Liver (tissue), 8 donors: ENCODE measurements at regions not wholly inside any gene's neighbourhood (a gene's known extent, or its start where the extent isn't known, plus 50 kb on each side); places are given as distances from the start of the nearest gene placed in this dataset.

Experiments
- DNase-seq: peaks from one replicate; pipeline ENCODE4 v3.0.0-alpha.2; 2017; ENCODE audit warnings: low spot score
- H3K27ac ChIP-seq, 2 donors: one replicate each; pipeline ENCODE4 v1.7.0; 2013; ENCODE audit warnings: inconsistent platforms in 2 of 2, low read length in 2 of 2, control low read depth in 1 of 2, low read depth in 1 of 2, mild to moderate bottlenecking in 1 of 2
- H3K27me3 ChIP-seq, 4 donors: one replicate each; pipeline versions ENCODE4 v1.6.1 to v1.7.0; 2013; ENCODE audit warnings: low read length in 3 of 4, inconsistent platforms in 1 of 4, mild to moderate bottlenecking in 1 of 4, moderate library complexity in 1 of 4; ENCODE audit not compliant: control insufficient read depth in 4 of 4, insufficient read depth in 4 of 4
- H3K36me3 ChIP-seq, 4 donors: one replicate each; pipeline versions ENCODE4 v1.6.1 to v1.7.0; 2013; ENCODE audit warnings: low read length in 3 of 4, mild to moderate bottlenecking in 3 of 4, low read depth in 1 of 4, moderate library complexity in 1 of 4; ENCODE audit not compliant: control insufficient read depth in 4 of 4, insufficient read depth in 3 of 4
- H3K4me1 ChIP-seq, 4 donors: one replicate each; pipeline versions ENCODE4 v1.6.1 to v1.7.0; 2013; ENCODE audit warnings: low read length in 3 of 4, mild to moderate bottlenecking in 3 of 4, moderate library complexity in 1 of 4; ENCODE audit not compliant: control insufficient read depth in 4 of 4, insufficient read depth in 4 of 4
- H3K4me3 ChIP-seq, 3 donors: one replicate each; pipeline versions ENCODE4 v1.6.1 to v1.7.0; 2013; ENCODE audit warnings: low read length in 3 of 3, control low read depth in 1 of 3, low read depth in 1 of 3, mild to moderate bottlenecking in 1 of 3
- H3K9ac ChIP-seq, 2 donors: one replicate each; pipeline ENCODE4 v1.7.0; 2013; ENCODE audit warnings: low read length in 2 of 2, mild to moderate bottlenecking in 2 of 2, moderate library complexity in 2 of 2, control low read depth in 1 of 2, low read depth in 1 of 2
- H3K9me3 ChIP-seq, 4 donors: one replicate each; pipeline versions ENCODE4 v1.6.1 to v1.7.0; 2013; ENCODE audit warnings: low read length in 3 of 4; ENCODE audit not compliant: control insufficient read depth in 4 of 4
- ATF3 ChIP-seq: IDR thresholded peaks from 2 replicates; pipeline ENCODE4 v1.6.1; 2016; ENCODE audit warnings: antibody characterized with exemption
- CTCF ChIP-seq: fragments of 150-350 bp; IDR thresholded peaks from 2 replicates; pipeline ENCODE4 v1.5.1; 2017; ENCODE audit warnings: improper control_type of control experiment, low read depth, low read length; ENCODE audit not compliant: missing input control
- FOXA1 ChIP-seq: IDR thresholded peaks from 2 replicates; pipeline ENCODE4 v1.6.1; 2016; ENCODE audit warnings: antibody characterized with exemption
- FOXA2 ChIP-seq: IDR thresholded peaks from 2 replicates; pipeline ENCODE4 v1.6.1; 2016; ENCODE audit warnings: antibody characterized with exemption
- GABPA ChIP-seq, 2 donors: IDR thresholded peaks in 1 of 2; conservative IDR thresholded peaks in 1 of 2; 2 replicates each; pipeline ENCODE4 v1.6.1; 2016; ENCODE audit warnings: antibody characterized with exemption in 2 of 2, mild to moderate bottlenecking in 1 of 2, moderate library complexity in 1 of 2
- HNF4A ChIP-seq, 2 donors: conservative IDR thresholded peaks; 2 replicates each; pipeline ENCODE4 v1.6.1; 2016; ENCODE audit warnings: antibody characterized with exemption in 2 of 2, mild to moderate bottlenecking in 2 of 2
- HNF4G ChIP-seq: IDR thresholded peaks from 2 replicates; pipeline ENCODE4 v1.6.1; 2016; ENCODE audit warnings: antibody characterized with exemption
- JUND ChIP-seq, 2 donors: IDR thresholded peaks; 2 replicates each; pipeline ENCODE4 v1.6.1; 2016; ENCODE audit warnings: antibody characterized with exemption in 2 of 2
- MAX ChIP-seq: IDR thresholded peaks from 2 replicates; pipeline ENCODE4 v1.6.1; 2016; ENCODE audit warnings: antibody characterized with exemption
- NR2F2 ChIP-seq: IDR thresholded peaks from 2 replicates; pipeline ENCODE4 v1.6.1; 2016; ENCODE audit warnings: antibody characterized with exemption
- RAD21 ChIP-seq, 2 donors: IDR thresholded peaks; 2 replicates each; pipeline ENCODE4 v1.6.1; 2016; ENCODE audit warnings: antibody characterized with exemption in 2 of 2, mild to moderate bottlenecking in 2 of 2
- REST ChIP-seq: IDR thresholded peaks from 2 replicates; pipeline ENCODE4 v1.6.1; 2016; ENCODE audit warnings: antibody characterized with exemption, mild to moderate bottlenecking
- RXRA ChIP-seq, 2 donors: IDR thresholded peaks; 2 replicates each; pipeline ENCODE4 v1.6.1; 2017 to 2018; ENCODE audit warnings: antibody characterized with exemption in 2 of 2, mild to moderate bottlenecking in 1 of 2
- YY1 ChIP-seq: IDR thresholded peaks from 2 replicates; pipeline ENCODE4 v1.6.1; 2016; ENCODE audit warnings: antibody characterized with exemption, mild to moderate bottlenecking
- WGBS: extraction: QIAGEN DNeasy Blood & Tissue Kit; methylation state at CpG from one replicate; pipeline ENCODE4 v1.1.7; 2013; 5-methylcytosine and 5-hydroxymethylcytosine counted together
- donor health status: healthy.
- donor health status: healthy.
- donor health status: healthy.
- donor health status: healthy.
- donor health status: healthy.

GRCh38 chr5:143471041-143471509 is 67.6 kb upstream of the NR3C1 start:
- Histone ChIP-seq H3K27ac (no peak overlapping the region), H3K9ac (no peak overlapping the region), H3K4me1 (no peaks in the 10 kb centered on the region), H3K4me3 (no peak overlapping the region), H3K27me3 (no peaks in the 10 kb centered on the region), H3K36me3 (no peaks in the 10 kb centered on the region), H3K9me3 (no peaks in the 10 kb centered on the region)
- DNase-seq, result no peak
- no peak for TF ChIP-seq MAX
- WGBS, result 99% methylated on average over 1 of the region's 1 CpG

- H3K4me3 ChIP-seq, result no peak overlapping the region
- DNase-seq, result no peak
- H3K9ac ChIP-seq, result no peak overlapping the region
- H3K9me3 ChIP-seq, result no peaks in the 10 kb centered on the region
- H3K27me3 ChIP-seq, result no peaks in the 10 kb centered on the region
- WGBS, result 89% methylated on average over 1 of the region's 1 CpG
- H3K27ac ChIP-seq, result no peak overlapping the region
- H3K36me3 ChIP-seq, result no peaks in the 10 kb centered on the region
- TF ChIP-seq GABPA (IDR thresholded peaks at IDR 0.05 in 1 of 2, conservative IDR thresholded peaks at IDR 0.05 in 1 of 2), result no peak
- H3K4me1 ChIP-seq, result no peaks in the 10 kb centered on the region
Measured at GRCh38 chr5:143470120-143470519, 66.6 kb upstream of the NR3C1 start.

- no peaks in the 10 kb centered on the region for H3K4me1 ChIP-seq
- no peaks in the 10 kb centered on the region for H3K27me3 ChIP-seq
- DNase-seq, result no peak
- H3K27ac ChIP-seq, result no peak overlapping the region
- no peaks in the 10 kb centered on the region for H3K9me3 ChIP-seq
- no peak overlapping the region for H3K9ac ChIP-seq
- no peaks in the 10 kb centered on the region for H3K36me3 ChIP-seq
- H3K4me3 ChIP-seq, result no peak overlapping the region
- TF ChIP-seq HNF4G (no peak), RAD21 (IDR thresholded peaks at IDR 0.05) (no peak), ATF3 (no peak), CTCF (no peak), MAX (no peak), JUND (IDR thresholded peaks at IDR 0.05) (no peak), NR2F2 (no peak)
- 96% methylated on average over 2 of the region's 2 CpGs for WGBS
Measured at GRCh38 chr5:143469125-143469524, 65.6 kb upstream of the NR3C1 start.

- no peak for DNase-seq
- no peaks in the 10 kb centered on the region for H3K27me3 ChIP-seq
- WGBS, result 51% methylated on average over 1 of the region's 1 CpG
- H3K4me1 ChIP-seq, result no peaks in the 10 kb centered on the region
- no peaks in the 10 kb centered on the region for H3K9me3 ChIP-seq
- no peak overlapping the region for H3K9ac ChIP-seq
- no peak overlapping the region for H3K27ac ChIP-seq
- H3K36me3 ChIP-seq, result no peaks in the 10 kb centered on the region
- H3K4me3 ChIP-seq, result no peak overlapping the region
- TF ChIP-seq FOXA2 (no peak), HNF4A (conservative IDR thresholded peaks at IDR 0.05) (no peak), HNF4G (no peak), MAX (no peak), FOXA1 (no peak), GABPA (IDR thresholded peaks at IDR 0.05 in 1 of 2, conservative IDR thresholded peaks at IDR 0.05 in 1 of 2) (no peak), RXRA (IDR thresholded peaks at IDR 0.05) (no peak), YY1 (no peak), JUND (IDR thresholded peaks at IDR 0.05) (no peak), CTCF (no peak), REST (no peak)
Measured at GRCh38 chr5:143466632-143467031, 63.1 kb upstream of the NR3C1 start.
